ENCODE measurements at regions not wholly inside any gene's neighbourhood (a gene's known extent, or its start where the extent isn't known, plus 50 kb on each side); places are given as distances from the start of the nearest gene placed in this dataset.
"Not testable (repeated sequence)": the region's sequence is repeated elsewhere in the genome, so short reads cannot be mapped to it uniquely, and the experiment has no call there.

DNA sequence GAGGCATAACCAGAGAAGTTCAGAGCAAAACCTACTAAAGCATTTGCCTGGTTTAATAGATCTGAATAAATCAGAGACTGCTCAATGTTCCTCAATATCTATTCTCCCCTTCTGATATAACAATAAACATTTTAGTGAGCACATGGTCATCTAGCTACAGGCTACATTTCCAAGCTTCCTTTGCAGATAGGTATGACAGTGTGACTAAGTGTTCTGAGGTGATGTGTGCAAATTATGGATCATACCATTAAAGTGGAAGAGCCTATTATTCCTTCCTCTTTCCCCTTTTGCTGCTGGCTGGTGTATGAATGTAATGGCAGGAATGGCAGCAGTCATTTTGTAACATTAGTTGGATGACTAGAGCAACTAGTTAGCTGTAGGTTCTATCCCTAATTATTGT, 285.8 kb upstream of the RASA1 start:
- no peak for DNase-seq

DNA sequence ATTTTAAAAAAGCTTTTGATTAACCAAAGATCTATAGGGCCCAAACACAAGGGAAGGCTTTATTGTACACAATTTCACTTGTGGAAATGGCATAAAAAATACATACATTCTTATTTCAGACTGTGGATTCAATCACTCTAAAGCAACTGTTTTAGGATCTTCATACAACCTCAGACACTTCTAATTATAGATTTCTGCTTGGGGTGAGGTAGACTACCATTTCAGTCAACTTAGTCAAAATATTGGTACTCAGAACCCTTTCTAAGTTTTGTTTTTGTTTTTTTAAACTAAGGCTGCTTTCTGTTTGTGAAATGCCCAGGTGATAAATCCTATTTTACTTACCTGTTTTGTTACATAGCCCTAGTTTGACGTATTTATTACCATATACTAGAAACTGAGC, 284.5 kb upstream of the RASA1 start:
- DNase-seq: no peak

DNA sequence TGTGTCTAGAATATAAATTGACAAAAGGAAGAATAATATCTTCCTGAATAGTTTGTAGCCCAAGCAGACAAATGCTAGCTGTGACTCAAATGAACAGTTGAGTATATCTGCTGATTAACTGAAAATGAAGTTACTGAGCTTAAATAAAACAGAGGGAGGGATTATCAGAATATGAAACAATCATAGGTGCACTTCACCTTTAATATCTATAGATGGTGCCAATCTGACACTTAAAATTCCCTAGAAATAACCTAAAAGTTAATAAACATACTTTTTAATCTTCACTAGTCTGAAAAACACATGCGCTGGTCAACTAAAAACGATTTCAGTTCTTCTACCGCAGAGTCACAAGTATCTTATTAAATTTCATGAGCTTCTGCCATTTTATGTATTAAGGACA, 280.8 kb upstream of the RASA1 start:
- DNase-seq: no peak

DNA sequence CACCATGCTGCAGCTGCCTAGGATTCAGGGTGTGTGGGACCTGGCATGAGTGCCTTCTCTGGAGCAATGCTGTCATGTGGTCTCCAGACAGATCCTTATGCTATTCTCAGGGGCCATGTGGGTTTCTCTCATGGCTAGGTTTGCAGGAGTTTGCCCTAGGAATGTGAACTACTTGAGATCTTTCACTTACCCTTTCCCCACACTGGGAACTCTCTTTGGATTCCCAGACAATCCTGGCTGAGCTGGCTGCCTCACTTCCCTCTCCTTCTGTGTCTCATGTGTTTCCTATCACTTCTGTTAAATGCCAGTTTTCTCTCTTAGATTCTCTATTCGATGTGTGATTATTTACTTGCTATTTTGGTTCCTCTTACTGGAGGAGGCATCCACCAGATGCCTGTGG, 270.2 kb upstream of the RASA1 start:
- DNase-seq: no peak

DNA sequence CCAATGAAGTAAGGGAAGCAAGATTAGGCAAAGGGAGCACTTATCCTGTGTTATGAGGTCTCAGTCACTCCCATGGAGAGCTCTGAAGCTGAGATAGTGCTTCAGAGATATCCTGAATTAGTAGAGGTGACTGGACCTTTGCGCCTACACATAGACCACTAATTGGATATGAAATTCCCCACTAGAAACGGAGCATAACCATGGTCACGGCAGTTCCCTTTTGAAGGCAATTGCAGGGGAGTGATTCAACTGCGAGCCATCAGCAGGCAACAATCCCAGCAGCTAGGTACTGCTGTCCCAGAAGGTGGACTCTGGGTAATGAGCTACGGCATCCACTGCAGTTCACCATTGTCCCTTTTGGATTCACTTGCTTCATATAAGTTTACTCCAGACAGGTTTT, 267.7 kb upstream of the RASA1 start:
- DNase-seq: no peak

DNA sequence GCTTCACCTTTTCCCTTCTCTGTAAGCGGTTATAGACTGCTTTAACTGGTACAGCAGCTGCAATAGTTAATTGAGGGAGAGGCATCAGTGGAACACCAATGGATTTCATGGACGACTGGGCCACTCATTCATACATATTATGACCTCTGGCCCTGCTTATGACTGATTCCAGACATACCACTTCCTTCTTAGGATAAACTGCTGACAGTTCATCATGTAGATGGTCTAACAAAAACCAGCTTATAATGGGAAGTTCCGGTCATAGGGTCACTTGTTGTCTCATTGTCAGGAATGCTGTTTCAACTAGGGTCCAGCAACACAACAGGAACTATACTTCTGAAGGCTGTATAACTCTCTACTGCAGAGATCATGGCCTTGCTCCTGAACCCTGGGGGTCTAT, 265.2 kb upstream of the RASA1 start:
- no peak for DNase-seq

DNA sequence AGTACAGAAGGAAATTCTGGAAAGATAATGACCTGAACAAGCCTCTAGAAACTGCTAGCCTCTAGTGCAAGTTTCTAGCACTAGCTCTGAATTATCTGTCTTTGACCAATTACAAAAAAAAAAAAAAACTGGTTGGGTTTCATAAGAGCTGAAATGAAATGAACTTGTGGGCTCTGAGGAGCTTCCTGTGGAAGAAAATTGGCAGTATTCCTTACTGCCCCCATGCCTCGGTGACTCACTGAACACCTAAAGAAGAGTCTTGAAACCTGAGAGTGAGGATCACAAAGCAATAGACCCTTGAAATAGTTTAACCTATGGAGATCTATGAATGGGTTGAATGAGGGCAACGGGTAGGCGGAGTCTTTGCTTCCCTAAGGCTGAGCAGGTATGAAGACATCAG, 263.6 kb upstream of the RASA1 start:
- DNase-seq: no peak

DNA sequence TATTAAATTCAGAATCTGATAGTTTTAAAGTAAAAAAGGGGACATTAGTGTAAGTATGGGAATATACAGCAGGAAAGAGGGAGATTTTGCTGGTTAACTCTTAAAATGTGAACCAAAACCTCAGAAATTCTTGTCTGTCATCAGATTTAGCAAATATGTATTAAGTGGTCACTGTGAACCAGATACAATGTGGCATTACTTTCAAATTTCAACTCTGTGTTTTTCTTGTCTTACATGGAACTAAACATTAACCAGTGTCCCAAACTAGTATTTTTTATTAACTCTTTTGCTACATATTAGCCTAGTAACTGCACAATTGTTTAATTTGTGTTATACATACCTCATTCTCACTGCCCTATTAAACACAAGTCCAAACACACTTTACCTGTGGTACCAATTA, 259.9 kb upstream of the RASA1 start:
- no peak for DNase-seq

DNA sequence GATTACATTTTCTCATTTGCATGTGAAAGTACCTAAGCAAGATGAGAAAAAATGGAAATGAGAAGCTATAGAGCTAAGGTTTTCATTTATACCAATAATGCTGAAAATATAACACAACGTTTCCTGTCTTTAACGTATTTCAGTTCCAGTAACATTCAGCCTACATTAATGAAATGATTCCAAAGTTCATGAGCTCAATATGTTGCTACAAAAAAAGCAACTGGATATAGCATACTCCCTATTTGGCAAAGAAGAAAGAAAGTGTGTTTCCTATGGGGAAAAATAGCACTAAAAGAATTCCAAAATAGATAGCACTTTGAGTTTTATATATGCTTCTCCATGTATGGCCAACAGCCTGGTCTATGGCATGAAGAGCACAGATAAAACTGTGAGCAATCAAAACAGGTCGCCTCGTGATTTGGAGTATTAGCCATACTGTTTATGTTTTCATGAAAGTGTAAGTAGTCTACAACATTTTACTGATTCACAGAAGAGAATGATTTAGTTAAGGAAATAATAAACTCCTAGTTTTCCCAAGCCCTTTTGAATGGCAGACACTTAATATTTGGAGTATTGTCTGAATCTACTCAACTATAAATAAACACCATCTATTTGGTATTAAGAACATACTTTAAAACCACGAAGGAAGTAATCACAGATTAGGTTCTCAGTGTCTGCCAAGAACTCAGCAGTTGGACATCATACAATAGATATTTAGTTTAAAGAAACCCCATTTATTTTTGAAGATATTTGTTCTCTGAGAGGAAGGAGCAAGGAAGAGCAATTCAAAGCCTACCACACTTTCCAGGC, 258.7 kb upstream of the RASA1 start:
- no peak for DNase-seq

DNA sequence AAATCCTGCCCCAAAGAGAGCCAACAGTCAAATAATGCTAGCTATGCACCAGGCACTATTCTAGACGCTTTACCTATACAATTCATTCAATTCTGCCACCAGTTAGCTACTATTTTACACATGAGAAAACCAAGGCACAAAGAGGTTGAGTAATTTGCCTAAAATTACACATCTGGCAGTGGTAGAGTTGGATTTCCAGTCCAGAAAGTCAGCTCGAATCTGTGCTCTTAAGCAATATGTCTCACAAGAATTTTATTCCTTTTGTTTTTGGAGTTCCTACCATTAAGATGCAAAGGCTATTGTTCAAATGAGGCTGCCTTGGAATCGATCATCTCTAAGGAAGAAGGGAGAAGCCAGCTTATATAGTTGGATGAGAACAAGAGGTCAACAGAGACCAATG, 256.9 kb upstream of the RASA1 start:
- no peak for DNase-seq

DNA sequence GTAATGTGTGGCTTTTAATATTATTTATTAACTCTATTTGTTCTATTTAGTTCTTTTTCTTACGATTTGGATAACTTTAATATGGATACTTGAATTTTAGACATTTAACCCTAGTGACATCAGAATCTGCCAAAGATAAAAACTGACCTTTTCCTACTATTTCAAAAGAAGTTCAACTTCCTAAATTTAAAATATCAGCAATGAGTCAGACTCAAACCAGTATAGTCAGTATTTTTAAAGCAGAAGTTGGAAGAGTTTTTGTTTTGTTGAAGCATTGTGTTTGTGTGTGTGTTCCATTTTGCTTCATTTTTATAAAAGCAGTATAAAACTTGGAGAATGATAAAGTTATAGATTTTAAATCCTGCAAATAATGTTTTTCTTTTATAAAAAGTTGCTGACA, 251.8 kb upstream of the RASA1 start:
- no peak for DNase-seq

DNA sequence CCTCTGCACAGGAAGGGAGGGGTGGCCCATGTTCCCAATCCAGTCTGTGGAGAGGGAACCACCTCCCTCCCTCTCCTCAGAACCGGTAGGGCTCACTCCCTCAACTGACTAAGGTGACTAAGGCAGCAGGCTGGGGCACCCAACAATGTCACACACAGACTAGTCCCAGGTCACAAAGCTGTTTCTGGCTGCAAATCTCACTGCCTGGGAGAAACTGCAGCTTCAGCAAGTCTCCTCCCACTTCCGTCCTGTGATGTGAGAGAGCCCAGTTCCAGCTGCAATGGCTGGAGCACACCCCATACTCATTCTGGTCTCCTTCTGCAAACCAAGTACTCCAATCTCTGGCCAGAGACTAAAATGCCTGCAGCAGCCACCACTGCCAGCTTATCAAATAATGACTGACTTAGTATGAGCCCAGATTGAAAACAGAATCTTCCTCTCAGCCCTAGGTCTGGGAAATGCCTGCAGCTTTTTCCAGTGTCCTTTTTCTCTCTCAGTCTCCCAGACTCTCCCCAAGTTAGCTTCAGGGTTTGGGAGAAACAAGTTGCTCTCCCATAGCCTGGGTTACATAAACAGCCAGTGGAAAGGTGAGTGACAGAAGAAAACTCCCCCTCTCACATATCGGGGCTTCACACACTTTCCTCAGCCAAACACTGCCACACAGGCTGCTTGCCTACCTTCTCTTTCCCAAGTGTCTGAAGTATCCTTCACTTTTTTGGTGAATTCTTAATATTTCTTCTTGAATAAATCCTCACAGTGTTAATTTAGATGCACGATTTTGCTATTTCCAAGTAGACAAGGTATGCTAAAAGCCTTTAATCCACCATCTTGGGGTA, 247.4 kb upstream of the RASA1 start:
- peak; percentile 11 to 24 for DNase-seq

DNA sequence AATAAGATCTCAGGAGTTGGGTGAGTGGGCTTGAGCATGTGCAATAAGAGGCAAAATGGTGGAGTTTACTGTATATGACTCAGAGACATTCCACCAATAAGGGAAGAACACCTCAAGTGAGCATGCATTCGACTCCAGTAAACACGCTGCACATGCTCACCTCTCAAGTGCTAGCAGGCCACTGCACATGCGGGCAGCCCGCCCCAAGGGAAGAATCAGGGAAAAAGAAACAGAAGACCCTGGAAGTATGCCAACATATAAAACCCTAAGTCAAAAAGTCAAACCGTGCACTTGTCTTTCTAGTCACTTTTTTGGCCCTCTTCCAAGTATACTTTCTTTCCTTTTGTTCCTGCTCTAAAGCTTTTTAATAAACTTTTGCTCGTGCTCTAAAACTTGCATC, 245.3 kb upstream of the RASA1 start:
- no peak for DNase-seq

DNA sequence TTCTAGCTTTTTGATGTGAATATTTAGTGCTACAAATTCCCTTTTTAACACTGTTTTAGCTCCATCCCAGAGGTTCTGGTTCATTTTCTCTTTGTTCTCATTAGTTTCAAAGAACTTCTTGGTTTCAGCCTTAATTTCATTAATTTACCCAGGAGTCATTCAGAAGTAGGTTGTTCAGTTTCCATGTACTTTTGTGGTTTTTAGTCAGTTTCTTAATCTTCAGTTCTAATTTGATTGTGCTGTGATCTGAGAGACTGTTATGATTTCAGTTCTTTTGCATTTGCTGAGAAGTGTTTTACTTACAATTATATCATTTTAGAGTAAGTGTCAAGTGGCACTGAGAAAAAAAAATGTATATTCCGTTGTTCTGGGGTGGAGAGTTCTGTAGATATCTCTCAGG, 240.1 kb upstream of the RASA1 start:
- no peak for DNase-seq

DNA sequence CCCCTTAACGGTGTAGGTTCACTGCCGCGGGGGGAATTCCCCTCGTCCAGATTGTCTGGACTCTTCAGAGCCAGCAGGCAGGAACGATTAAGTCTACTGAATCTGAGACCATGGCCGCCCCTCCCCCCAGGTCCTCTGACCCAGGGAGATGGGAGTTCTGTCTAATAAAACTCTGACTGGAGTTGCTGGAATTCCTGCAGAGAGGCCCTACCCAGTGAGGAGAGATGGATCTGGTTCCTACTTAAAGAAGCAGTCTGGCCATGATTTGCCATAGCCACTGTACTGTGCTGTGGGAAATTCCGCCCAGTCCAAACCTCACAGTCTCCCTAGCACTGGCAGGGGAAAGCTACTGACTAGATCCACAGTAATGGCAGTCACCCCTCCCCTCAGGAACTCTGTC, 237.7 kb upstream of the RASA1 start:
- DNase-seq: no peak

DNA sequence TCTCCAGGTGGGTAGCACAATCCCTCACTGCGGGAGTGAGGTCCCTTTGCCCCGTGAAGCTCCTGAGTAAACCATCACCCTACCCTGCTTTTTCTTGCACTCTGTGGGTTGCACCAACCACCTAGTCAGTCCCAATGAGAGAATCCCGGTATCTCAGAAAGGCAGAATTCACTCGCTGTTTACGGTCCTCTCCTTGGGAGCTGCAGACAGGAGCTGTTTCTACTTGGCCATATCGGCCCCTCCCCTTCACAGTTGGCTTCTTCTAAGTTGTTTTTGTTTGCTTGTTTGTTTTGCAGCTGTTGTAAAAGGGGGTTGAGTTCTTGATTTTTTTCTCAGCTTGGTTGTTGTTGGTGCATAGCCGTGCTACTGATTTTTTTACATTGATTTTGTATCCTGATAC, 237.0 kb upstream of the RASA1 start:
- DNase-seq: no peak

DNA sequence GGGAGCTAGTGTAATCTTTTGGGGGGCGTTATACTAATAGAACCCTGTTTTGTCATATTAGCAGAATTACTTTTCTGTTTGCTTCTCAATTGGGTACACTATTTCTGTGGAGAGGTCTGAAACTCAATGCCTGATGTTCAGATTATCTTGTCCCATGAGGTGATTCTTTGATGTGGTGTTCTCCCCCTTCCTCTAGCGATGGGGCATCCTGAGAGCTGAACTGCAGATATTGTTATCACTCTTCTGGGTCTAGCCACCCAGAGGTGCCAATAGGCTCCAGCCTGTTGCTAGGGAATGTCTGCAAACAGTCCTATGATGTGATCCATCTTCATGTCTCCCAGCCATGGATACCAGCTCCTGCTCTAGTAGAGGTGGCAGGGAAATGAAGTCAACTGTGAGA, 233.1 kb upstream of the RASA1 start:
- no peak for DNase-seq

DNA sequence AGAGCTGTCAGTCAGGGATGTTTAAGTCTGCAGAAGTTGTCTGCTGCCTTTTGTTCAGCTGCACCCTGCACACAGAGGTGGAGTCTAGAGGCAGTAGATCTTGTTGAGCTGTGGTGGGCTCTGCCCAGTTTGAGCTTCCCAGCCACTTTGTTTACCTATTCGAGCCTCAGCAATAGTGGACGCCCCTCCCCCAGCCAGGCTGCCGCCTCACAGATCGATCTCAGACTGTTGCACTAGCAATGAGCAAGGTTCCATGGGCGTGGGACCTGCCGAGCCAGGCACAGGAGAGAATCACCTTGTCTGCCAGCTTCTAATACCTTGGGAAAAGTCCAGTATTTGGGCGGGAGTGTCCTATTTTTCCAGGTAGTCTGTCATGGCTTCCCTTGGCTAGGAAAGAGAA, 225.1 kb upstream of the RASA1 start:
- DNase-seq: no peak

DNA sequence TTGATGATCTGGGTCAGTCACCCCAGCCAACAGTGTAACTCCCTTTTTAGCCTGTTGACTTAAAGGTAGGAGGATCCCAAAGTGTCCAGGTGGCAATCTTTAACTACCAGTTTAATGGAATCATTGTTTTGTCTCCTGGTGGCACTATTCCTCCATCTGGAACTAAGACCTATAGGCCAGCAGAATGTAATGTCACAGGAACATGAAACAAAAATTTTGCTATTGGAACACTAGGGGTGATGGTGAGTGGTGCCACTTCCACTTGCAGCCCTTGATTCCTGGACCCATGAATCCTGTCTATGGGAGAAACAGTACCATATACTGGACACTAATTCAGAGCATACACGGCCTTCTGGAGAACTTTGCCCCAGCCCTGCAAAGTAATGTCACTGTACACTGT, 219.5 kb upstream of the RASA1 start:
- DNase-seq: no peak

DNA sequence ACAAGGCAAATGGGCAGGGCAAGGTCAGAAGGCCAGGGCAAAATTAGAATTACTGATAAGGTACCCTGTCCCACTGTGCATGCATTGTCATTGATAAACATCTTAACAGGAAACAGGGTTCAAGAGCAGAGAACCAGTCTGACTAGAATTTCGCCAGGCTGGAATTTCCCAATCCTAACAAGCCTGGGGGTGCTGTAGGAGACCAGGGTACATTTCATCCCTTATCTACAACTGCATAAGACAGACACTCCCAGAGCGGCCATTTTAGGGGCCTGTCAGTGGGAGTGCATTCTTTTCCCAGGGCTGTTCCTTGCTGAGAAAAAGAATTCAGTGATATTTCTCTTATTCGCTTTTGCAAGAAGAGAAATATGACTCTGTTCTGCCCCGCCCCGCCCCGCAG, 218.7 kb upstream of the RASA1 start:
- not testable (repeated sequence) for DNase-seq

DNA sequence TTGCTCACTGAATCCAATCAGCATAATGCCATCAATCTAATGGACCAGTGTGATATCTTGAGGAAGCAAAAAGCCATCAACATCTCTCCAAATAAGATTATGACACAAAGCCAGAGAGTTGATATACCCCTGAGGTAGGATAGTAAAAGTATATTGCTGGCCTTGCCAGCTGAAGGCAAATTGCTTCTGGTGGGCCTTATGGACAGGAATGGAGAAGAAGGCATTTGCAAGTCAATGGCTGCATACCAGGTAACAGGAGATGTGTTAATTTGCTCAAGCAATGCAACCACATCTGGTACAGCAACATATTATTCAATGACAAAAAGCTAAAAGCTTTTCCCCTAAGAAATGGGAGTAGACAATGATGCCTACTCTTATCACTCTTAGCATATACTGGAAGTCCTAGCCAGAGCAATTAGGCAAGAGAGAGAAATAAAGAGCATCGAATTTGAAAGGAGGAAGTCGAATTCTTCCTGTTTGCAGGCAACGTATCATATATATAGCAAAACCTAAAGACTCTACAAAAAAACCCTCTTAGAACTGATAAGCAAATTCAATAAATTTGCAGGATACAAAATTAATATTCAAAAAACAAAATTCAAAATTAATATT, 216.1 kb upstream of the RASA1 start:
- DNase-seq: no peak

DNA sequence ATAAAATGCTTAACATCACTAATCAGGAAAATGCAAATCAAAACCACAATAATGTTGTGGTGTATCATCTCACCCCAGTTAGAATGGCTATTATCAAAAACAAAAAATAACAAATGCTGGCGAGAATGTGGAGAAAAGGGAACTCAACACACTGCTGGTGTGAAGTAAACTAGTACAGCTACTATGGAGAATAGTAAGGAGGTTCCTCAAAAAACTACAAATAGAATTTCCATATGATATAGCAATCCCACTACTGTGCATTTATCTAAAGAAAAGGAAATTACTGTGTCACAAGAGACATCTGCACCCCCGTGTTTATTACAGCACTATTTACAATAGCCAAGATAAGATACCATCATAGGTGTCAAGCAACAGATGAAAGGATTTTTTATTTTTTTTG, 214.5 kb upstream of the RASA1 start:
- no peak for DNase-seq

DNA sequence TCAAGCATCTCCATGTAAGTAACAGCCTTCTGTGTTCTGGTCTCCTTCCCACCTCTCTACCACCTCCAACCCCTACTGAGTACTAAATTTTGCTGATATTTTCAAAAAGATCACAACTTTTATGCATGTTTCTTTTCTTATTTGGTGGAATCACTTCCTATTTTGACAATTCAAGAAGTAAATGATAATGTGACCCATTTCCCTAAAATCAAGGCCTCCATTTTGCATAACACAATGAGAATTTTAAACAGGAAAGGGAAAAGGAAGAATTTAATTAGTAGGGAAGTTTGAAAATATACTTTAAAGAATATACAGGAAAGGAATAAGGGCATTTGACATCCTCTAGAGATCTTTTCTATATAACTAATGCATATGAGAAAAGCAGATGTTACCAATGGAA, 212.9 kb upstream of the RASA1 start:
- no peak for DNase-seq

DNA sequence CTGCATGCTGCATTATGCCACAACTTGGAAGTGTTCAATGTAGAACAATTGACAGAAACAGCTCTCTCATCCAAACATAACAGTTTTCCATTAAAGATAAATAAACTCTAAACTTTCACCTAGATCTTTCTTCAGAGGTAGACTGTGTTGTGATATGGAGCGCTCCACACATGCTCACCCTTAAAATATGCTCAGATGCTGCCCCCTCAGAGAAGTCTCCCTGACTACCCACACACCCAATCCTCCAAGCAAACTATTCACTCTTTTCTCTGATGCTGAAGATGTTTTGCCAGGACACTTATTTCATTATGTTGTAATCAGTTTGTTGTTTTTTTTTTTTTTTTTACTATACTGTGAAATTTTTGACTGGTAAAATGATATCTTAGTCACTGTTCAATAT, 206.6 kb upstream of the RASA1 start:
- DNase-seq: no peak

All from stimulated activated CD4-positive, alpha-beta T cell treated with anti-CD3 and anti-CD28 coated beads, Interleukin-2, amount 100 ng/mL, for 24 hours (primary cell).